A673 (cell line): ENCODE measurements at regions not wholly inside any gene's neighbourhood (a gene's known extent, or its start where the extent isn't known, plus 50 kb on each side); places are given as distances from the start of the nearest gene placed in this dataset.

Source experiments
- EZH2 ChIP-seq: fragments of 200-600 bp; sonication (generic); IDR thresholded peaks from 2 replicates; pipeline ENCODE4 v1.6.1; 2017; ENCODE audit warnings: borderline replicate concordance, low read depth, mild to moderate bottlenecking, mixed read lengths, antibody characterized with exemption, low read length; ENCODE audit not compliant: poor library complexity, severe bottlenecking
- TF ChIP-seq, protein P1 (sequence below): fragments of 300-800, 200-600 bp; sonication (generic); conservative IDR thresholded peaks from 2 replicates; pipeline ENCODE4 v1.5.1; 2017; ENCODE audit warnings: low read depth, mild to moderate bottlenecking, antibody characterized with exemption, low read length, moderate library complexity, mixed read lengths

DNA sequence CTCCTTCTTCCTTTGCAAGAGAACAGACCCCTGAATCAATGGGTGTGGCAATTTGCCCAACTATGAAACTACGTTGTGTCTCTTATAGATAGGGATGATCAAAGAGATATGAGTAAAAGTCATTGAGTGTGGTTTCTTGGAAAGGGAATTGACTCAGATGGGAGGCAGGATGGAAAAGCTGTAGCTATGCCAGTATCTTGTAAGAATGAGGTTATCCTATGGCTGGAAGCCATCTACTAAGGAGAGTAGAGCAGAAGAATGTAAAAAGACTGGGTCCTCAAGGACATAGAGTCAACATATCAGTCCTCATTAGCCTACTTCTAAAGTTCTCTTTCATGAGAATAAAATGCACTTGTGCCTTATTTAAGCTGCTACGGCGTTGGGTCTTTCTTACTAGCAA is 78.9 kb upstream of the POU2AF2 start:
- TF ChIP-seq, protein P1, sequence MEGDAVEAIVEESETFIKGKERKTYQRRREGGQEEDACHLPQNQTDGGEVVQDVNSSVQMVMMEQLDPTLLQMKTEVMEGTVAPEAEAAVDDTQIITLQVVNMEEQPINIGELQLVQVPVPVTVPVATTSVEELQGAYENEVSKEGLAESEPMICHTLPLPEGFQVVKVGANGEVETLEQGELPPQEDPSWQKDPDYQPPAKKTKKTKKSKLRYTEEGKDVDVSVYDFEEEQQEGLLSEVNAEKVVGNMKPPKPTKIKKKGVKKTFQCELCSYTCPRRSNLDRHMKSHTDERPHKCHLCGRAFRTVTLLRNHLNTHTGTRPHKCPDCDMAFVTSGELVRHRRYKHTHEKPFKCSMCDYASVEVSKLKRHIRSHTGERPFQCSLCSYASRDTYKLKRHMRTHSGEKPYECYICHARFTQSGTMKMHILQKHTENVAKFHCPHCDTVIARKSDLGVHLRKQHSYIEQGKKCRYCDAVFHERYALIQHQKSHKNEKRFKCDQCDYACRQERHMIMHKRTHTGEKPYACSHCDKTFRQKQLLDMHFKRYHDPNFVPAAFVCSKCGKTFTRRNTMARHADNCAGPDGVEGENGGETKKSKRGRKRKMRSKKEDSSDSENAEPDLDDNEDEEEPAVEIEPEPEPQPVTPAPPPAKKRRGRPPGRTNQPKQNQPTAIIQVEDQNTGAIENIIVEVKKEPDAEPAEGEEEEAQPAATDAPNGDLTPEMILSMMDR = no peak
- no peak for TF ChIP-seq EZH2
